ENCODE measurements at regions not wholly inside any gene's neighbourhood (a gene's known extent, or its start where the extent isn't known, plus 50 kb on each side); places are given as distances from the start of the nearest gene placed in this dataset.

DNA sequence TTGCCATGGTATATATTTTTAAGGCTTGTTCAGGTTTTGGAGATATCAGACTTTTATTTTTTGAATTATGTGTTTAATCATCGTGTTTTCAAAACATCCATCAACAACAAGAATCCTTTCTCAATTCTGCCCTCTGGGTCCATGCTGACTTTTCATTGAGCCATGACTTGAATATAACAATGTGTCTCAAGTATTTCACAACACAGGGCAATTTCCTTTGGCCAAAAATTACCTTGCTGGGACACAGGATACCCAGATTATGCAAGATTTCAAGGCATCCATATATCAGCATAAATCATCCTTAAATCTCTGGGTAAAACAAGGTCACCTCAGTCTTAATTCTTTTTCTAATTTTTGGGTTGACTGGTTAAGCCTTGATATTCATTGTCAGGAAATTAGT, 411.2 kb upstream of the USP24 start:
- POLR2A ChIA-PET = no interaction called here
- DNase-seq (ENCODE audit: unreplicated experiment) = peak; percentile 88
- CTCF ChIA-PET = no interaction called here
- Mint-ChIP-seq H3K36me3 (ENCODE audit: insufficient read depth, unreplicated experiment) (no peaks in the 10 kb centered on the region), H3K27me3 (ENCODE audit: insufficient read depth, unreplicated experiment) (no peaks in the 10 kb centered on the region), H3K4me3 (ENCODE audit: unreplicated experiment) (no peak overlapping the region), H3K9me3 (ENCODE audit: unreplicated experiment) (no peaks in the 10 kb centered on the region), H3K4me1 (ENCODE audit: insufficient read depth, unreplicated experiment) (peaks cover 18% of the 10 kb centered on the region), H3K27ac (ENCODE audit: low read depth, unreplicated experiment) (no peak overlapping the region)
- intact Hi-C loops (cut with micrococcal nuclease) = no loop called here
- BruUV-seq (replicated peaks) = no TSS peak
- TF ChIP-seq, protein P1, sequence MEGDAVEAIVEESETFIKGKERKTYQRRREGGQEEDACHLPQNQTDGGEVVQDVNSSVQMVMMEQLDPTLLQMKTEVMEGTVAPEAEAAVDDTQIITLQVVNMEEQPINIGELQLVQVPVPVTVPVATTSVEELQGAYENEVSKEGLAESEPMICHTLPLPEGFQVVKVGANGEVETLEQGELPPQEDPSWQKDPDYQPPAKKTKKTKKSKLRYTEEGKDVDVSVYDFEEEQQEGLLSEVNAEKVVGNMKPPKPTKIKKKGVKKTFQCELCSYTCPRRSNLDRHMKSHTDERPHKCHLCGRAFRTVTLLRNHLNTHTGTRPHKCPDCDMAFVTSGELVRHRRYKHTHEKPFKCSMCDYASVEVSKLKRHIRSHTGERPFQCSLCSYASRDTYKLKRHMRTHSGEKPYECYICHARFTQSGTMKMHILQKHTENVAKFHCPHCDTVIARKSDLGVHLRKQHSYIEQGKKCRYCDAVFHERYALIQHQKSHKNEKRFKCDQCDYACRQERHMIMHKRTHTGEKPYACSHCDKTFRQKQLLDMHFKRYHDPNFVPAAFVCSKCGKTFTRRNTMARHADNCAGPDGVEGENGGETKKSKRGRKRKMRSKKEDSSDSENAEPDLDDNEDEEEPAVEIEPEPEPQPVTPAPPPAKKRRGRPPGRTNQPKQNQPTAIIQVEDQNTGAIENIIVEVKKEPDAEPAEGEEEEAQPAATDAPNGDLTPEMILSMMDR (IDR thresholded peaks at IDR 0.05; ENCODE audit: unreplicated experiment) = no peak

DNA sequence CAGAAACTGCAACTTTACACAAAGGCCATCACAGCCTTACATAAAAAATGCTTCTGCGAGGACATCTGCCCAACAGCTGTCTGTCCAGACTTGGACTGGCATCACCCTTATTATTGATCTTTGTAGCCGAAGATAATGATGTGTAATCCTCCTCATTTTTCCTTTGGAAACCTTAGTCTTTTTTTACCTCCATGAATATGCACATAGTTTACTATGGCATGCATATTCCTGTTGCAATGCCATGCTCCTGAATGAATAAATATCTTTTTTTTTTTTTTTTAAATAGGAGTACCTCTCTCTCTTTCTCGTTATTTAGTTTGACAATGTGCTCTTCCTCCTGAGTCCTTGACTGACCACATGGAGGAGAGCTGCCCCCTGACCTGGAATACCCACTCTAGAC, 409.6 kb upstream of the USP24 start:
- H3K27me3 Mint-ChIP-seq (ENCODE audit: insufficient read depth, unreplicated experiment) = no peaks in the 10 kb centered on the region
- ChIA-PET CTCF (no interaction called here), POLR2A (interaction anchor here (1.0 kb wide), 1 partner anchor 8 kb away, joined by 7 read pairs; no protein-coding TSS in a partner anchor)
- peaks cover 3% of the 10 kb centered on the region for H3K9me3 Mint-ChIP-seq (ENCODE audit: unreplicated experiment)
- H3K36me3 Mint-ChIP-seq (ENCODE audit: insufficient read depth, unreplicated experiment) = no peaks in the 10 kb centered on the region
- peaks cover 17% of the 10 kb centered on the region for H3K4me1 Mint-ChIP-seq (ENCODE audit: insufficient read depth, unreplicated experiment)
- intact Hi-C loops (cut with micrococcal nuclease) = no loop called here
- H3K27ac Mint-ChIP-seq (ENCODE audit: low read depth, unreplicated experiment) = no peak overlapping the region
- BruUV-seq (replicated peaks) = no TSS peak
- H3K4me3 Mint-ChIP-seq (ENCODE audit: unreplicated experiment) = no peak overlapping the region
- no peak for DNase-seq (ENCODE audit: unreplicated experiment)
- TF ChIP-seq, protein P1 (IDR thresholded peaks at IDR 0.05; ENCODE audit: unreplicated experiment) = no peak

DNA sequence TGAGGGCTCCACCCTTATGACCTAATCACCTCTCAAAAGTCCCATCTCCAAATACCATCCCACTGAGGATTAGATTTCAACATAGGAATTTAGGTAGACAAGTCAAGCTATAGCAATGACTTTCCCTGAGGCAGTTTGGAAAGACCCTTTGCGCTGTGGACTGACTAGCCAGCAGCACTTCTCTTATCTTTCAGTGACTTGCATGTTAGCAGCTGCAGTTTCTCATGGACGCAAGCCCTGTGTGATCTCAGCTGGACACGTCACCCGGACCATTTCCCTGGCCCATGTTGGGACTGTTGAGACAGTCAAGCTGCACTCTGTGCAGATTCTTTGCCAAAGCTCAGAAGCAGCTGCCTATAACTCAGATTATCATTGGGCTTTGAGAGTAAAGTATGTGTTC, 408.1 kb upstream of the USP24 start:
- Mint-ChIP-seq H3K9me3 (ENCODE audit: unreplicated experiment) (peaks cover 8% of the 10 kb centered on the region), H3K4me1 (ENCODE audit: insufficient read depth, unreplicated experiment) (peaks cover 17% of the 10 kb centered on the region), H3K36me3 (ENCODE audit: insufficient read depth, unreplicated experiment) (no peaks in the 10 kb centered on the region), H3K4me3 (ENCODE audit: unreplicated experiment) (no peak overlapping the region), H3K27me3 (ENCODE audit: insufficient read depth, unreplicated experiment) (no peaks in the 10 kb centered on the region), H3K27ac (ENCODE audit: low read depth, unreplicated experiment) (no peak overlapping the region)
- intact Hi-C loops (cut with micrococcal nuclease) = no loop called here
- TF ChIP-seq, protein P1 (IDR thresholded peaks at IDR 0.05; ENCODE audit: unreplicated experiment) = no peak
- CTCF ChIA-PET = no interaction called here
- no TSS peak for BruUV-seq (replicated peaks)
- POLR2A ChIA-PET = interaction anchor here (0.5 kb wide), 1 partner anchor 252 kb away, joined by 3 read pairs; no protein-coding TSS in a partner anchor
- no peak for DNase-seq (ENCODE audit: unreplicated experiment)

DNA sequence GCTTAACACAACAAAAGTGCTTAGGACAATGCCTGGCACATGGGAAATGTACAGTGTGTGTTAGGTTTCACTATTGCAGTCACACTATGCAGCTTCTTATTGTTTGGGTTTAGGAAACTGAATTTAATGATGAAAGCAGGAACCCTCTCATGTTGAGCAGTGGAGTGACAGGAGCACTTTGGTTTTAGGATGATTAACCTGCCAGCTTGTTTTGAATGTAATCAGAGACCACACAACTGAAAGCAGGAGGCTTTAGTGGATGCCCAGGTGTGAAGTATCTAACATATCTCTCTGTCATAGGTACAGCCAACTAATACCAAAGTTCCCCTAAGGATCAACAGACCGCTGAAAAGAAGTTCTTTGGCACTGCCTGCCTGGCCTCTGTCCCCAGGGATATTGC, 406.9 kb upstream of the USP24 start:
- POLR2A ChIA-PET = no interaction called here
- no TSS peak for BruUV-seq (replicated peaks)
- intact Hi-C loops (cut with micrococcal nuclease) = no loop called here
- no peaks in the 10 kb centered on the region for H3K36me3 Mint-ChIP-seq (ENCODE audit: insufficient read depth, unreplicated experiment)
- no peaks in the 10 kb centered on the region for H3K27me3 Mint-ChIP-seq (ENCODE audit: insufficient read depth, unreplicated experiment)
- no peak overlapping the region for H3K27ac Mint-ChIP-seq (ENCODE audit: low read depth, unreplicated experiment)
- no peak overlapping the region for H3K4me3 Mint-ChIP-seq (ENCODE audit: unreplicated experiment)
- no peak for DNase-seq (ENCODE audit: unreplicated experiment)
- CTCF ChIA-PET = interaction anchor here (0.6 to 1.5 kb wide), 2 partner anchors 11 to 337 kb away, joined by 3 read pairs; no protein-coding TSS in a partner anchor
- peaks cover 8% of the 10 kb centered on the region for H3K9me3 Mint-ChIP-seq (ENCODE audit: unreplicated experiment)
- H3K4me1 Mint-ChIP-seq (ENCODE audit: insufficient read depth, unreplicated experiment) = peaks cover 17% of the 10 kb centered on the region
- TF ChIP-seq, protein P1 (IDR thresholded peaks at IDR 0.05; ENCODE audit: unreplicated experiment) = no peak

Data from MCF 10A (cell line).